IPS DF 4.7 (cell line): ENCODE measurements at regions not wholly inside any gene's neighbourhood (a gene's known extent, or its start where the extent isn't known, plus 50 kb on each side); places are given as distances from the start of the nearest gene placed in this dataset.

Source experiments
- DNase-seq: peaks from one replicate; pipeline ENCODE4 v3.0.0-alpha.2; 2013; ENCODE audit warnings: low spot score; ENCODE audit errors: extremely low read depth

GRCh38 chr17:72424505-72425117 is 303.8 kb downstream of the SOX9 start:
- no peak for DNase-seq

- DNase-seq, result no peak
Measured at GRCh38 chr17:72425133-72425793, 304.4 kb downstream of the SOX9 start.

GRCh38 chr17:72425794-72426168 is 305.0 kb downstream of the SOX9 start:
- no peak for DNase-seq

GRCh38 chr17:72426321-72426720 is 305.5 kb downstream of the SOX9 start:
- DNase-seq, result no peak

GRCh38 chr17:72426948-72427760 is 306.3 kb downstream of the SOX9 start:
- DNase-seq, result no peak

GRCh38 chr17:72427761-72428109 is 306.9 kb downstream of the SOX9 start:
- no peak for DNase-seq

- DNase-seq, result no peak
Measured at GRCh38 chr17:72429066-72429638, 308.3 kb downstream of the SOX9 start.

GRCh38 chr17:72430611-72431432 is 310.0 kb downstream of the SOX9 start:
- no peak for DNase-seq

GRCh38 chr17:72432143-72432621 is 311.4 kb downstream of the SOX9 start:
- DNase-seq, result no peak

- no peak for DNase-seq
Measured at GRCh38 chr17:72432881-72433280, 312.1 kb downstream of the SOX9 start.

GRCh38 chr17:72433797-72434196 is 313.0 kb downstream of the SOX9 start:
- DNase-seq, result no peak

GRCh38 chr17:72434581-72434980 is 313.8 kb downstream of the SOX9 start:
- DNase-seq, result no peak

GRCh38 chr17:72434991-72435618 is 314.3 kb downstream of the SOX9 start:
- no peak for DNase-seq

GRCh38 chr17:72438783-72439182 is 318.0 kb downstream of the SOX9 start:
- DNase-seq, result no peak

GRCh38 chr17:72439893-72440502 is 319.2 kb downstream of the SOX9 start:
- no peak for DNase-seq

GRCh38 chr17:72440961-72441360 is 320.1 kb downstream of the SOX9 start:
- DNase-seq, result no peak

- DNase-seq, result no peak
Measured at GRCh38 chr17:72441909-72442308, 321.1 kb downstream of the SOX9 start.

- no peak for DNase-seq
Measured at GRCh38 chr17:72444517-72445054, 323.8 kb downstream of the SOX9 start.

- DNase-seq, result no peak
Measured at GRCh38 chr17:72445055-72445991, 324.5 kb downstream of the SOX9 start.
